Osteocyte (in vitro differentiated cells): ENCODE measurements at regions not wholly inside any gene's neighbourhood (a gene's known extent, or its start where the extent isn't known, plus 50 kb on each side); places are given as distances from the start of the nearest gene placed in this dataset.
"Not testable (repeated sequence)": the region's sequence is repeated elsewhere in the genome, so short reads cannot be mapped to it uniquely, and the experiment has no call there.

Source experiments
- DNase-seq: peaks from one replicate; pipeline ENCODE4 v3.0.0; 2021; ENCODE audit warnings: mixed read lengths; ENCODE audit not compliant: unreplicated experiment; ENCODE audit errors: extremely low spot score
- H3K27ac Mint-ChIP-seq: one replicate; pipeline ENCODE4 v1.8.0; 2021; ENCODE audit warnings: mild to moderate bottlenecking, mixed read lengths; ENCODE audit not compliant: unreplicated experiment
- H3K27me3 Mint-ChIP-seq: one replicate; pipeline ENCODE4 v1.8.0; 2021; ENCODE audit warnings: mixed read lengths; ENCODE audit not compliant: unreplicated experiment
- H3K36me3 Mint-ChIP-seq: one replicate; pipeline ENCODE4 v1.8.0; 2021; ENCODE audit warnings: mixed read lengths; ENCODE audit not compliant: unreplicated experiment
- H3K4me1 Mint-ChIP-seq: one replicate; pipeline ENCODE4 v1.8.0; 2021; ENCODE audit warnings: mixed read lengths; ENCODE audit not compliant: unreplicated experiment
- H3K4me3 Mint-ChIP-seq: one replicate; pipeline ENCODE4 v1.8.0; 2021; ENCODE audit warnings: mild to moderate bottlenecking, moderate library complexity, mixed read lengths; ENCODE audit not compliant: unreplicated experiment
- H3K9me3 Mint-ChIP-seq: one replicate; pipeline ENCODE4 v1.8.0; 2021; ENCODE audit warnings: mixed read lengths; ENCODE audit not compliant: unreplicated experiment
- CTCF ChIP-seq: fragments of 200-600 bp; sonication (generic); IDR thresholded peaks from 2 replicates; pipeline ENCODE4 v1.5.0; 2021; ENCODE audit warnings: antibody characterized with exemption, mild to moderate bottlenecking, moderate library complexity

- no peaks in the 10 kb centered on the region for H3K9me3 Mint-ChIP-seq
- TF ChIP-seq CTCF, result no peak
- no peaks in the 10 kb centered on the region for H3K27me3 Mint-ChIP-seq
- no peak for DNase-seq
- no peak overlapping the region for H3K4me3 Mint-ChIP-seq
- H3K36me3 Mint-ChIP-seq, result no peaks in the 10 kb centered on the region
- peaks cover 16% of the 10 kb centered on the region for H3K4me1 Mint-ChIP-seq
- H3K27ac Mint-ChIP-seq, result no peak overlapping the region
Measured at GRCh38 chrX:13195340-13195739, 124.5 kb downstream of the ATXN3L start.

- Mint-ChIP-seq H3K4me1 (peaks cover 21% of the 10 kb centered on the region), H3K27ac (no peak overlapping the region), H3K27me3 (no peaks in the 10 kb centered on the region), H3K36me3 (no peaks in the 10 kb centered on the region), H3K9me3 (no peaks in the 10 kb centered on the region), H3K4me3 (no peak overlapping the region)
- DNase-seq, result no peak
- TF ChIP-seq CTCF, result no peak
Measured at GRCh38 chrX:13194291-13195103, 125.4 kb downstream of the ATXN3L start.

- TF ChIP-seq CTCF, result no peak
- DNase-seq, result no peak
- Mint-ChIP-seq H3K9me3 (no peaks in the 10 kb centered on the region), H3K4me1 (peaks cover 20% of the 10 kb centered on the region), H3K27me3 (no peaks in the 10 kb centered on the region), H3K27ac (no peak overlapping the region), H3K4me3 (no peak overlapping the region), H3K36me3 (no peaks in the 10 kb centered on the region)
Measured at GRCh38 chrX:13190051-13190450, 129.8 kb downstream of the ATXN3L start.

GRCh38 chrX:13189380-13189779, 130.5 kb downstream of the ATXN3L start:
- H3K9me3 Mint-ChIP-seq, result peaks cover 5% of the 10 kb centered on the region
- no peaks in the 10 kb centered on the region for H3K36me3 Mint-ChIP-seq
- no peak overlapping the region for H3K4me3 Mint-ChIP-seq
- no peaks in the 10 kb centered on the region for H3K27me3 Mint-ChIP-seq
- H3K27ac Mint-ChIP-seq, result no peak overlapping the region
- peaks cover 14% of the 10 kb centered on the region for H3K4me1 Mint-ChIP-seq
- no peak for TF ChIP-seq CTCF
- DNase-seq, result no peak

- Mint-ChIP-seq H3K4me3 (no peak overlapping the region), H3K27ac (no peak overlapping the region)
- DNase-seq, result no peak
Measured at GRCh38 chrX:13188731-13189309, 131.0 kb downstream of the ATXN3L start.

GRCh38 chrX:13186643-13187042, 133.2 kb downstream of the ATXN3L start:
- H3K27ac Mint-ChIP-seq, result not testable (repeated sequence)

More at GRCh38 chrX:13188731-13189309, 131.0 kb downstream of the ATXN3L start:
- TF ChIP-seq CTCF, result no peak
- no peaks in the 10 kb centered on the region for H3K36me3 Mint-ChIP-seq
- H3K27me3 Mint-ChIP-seq, result no peaks in the 10 kb centered on the region
- peaks cover 13% of the 10 kb centered on the region for H3K4me1 Mint-ChIP-seq
- peaks cover 9% of the 10 kb centered on the region for H3K9me3 Mint-ChIP-seq

More at GRCh38 chrX:13186643-13187042, 133.2 kb downstream of the ATXN3L start:
- not testable (repeated sequence) for H3K36me3 Mint-ChIP-seq, DNase-seq, H3K4me3 Mint-ChIP-seq, H3K27me3 Mint-ChIP-seq
- Mint-ChIP-seq H3K4me1 (peaks cover 13% of the 10 kb centered on the region), H3K9me3 (peaks cover 15% of the 10 kb centered on the region)
